Activated naive CD4-positive, alpha-beta T cell treated with anti-CD3 and anti-CD28 coated beads, Interleukin-2, amount 50 U/mL, for 16 hours (primary cell): ENCODE measurements at regions not wholly inside any gene's neighbourhood (a gene's known extent, or its start where the extent isn't known, plus 50 kb on each side); places are given as distances from the start of the nearest gene placed in this dataset.

Experiments
- DNase-seq: peaks from one replicate; pipeline ENCODE4 v3.0.0-alpha.2; 2020

- DNase-seq = no peak
Measured at GRCh38 chr9:88696501-88696900, 161.5 kb downstream of the NXNL2 start.

DNA sequence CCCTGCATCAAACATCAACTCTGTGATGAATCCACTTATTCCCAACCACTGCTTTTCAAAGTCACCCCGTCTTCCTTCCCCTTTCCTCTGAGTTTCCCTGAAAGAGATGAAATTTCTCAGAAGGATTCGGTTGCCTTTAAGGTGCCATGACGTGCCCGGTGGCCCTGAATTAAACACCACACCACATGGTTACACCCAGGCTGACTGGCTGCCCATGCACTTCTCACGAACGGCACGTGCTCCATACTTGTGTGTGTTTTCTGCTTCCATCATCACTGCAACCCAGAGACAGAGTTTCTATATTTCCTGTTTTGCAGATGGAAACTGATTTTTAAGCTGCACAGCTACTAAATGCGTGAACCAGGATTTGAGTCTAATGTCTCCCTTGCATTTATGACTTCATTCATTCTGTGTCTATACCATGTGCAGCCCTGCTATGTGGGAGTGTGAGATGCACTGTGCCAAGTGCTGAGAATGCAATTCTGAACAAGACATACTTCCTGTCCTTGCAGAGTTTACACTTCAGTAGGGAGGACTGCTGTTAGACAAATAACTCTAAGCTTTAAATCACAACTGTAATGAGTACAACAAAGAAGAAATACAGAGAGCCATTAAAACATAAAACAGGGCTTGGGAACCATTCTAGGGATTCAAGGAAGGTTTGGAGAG, 162.9 kb downstream of the NXNL2 start:
- DNase-seq = no peak

- DNase-seq = no peak
Measured at GRCh38 chr9:88702985-88703384, 168.0 kb downstream of the NXNL2 start.

- no peak for DNase-seq
Measured at GRCh38 chr9:88706193-88707113, 171.5 kb downstream of the NXNL2 start.

- no peak for DNase-seq
Measured at GRCh38 chr9:88710449-88710848, 175.5 kb downstream of the NXNL2 start.

- DNase-seq = no peak
Measured at GRCh38 chr9:88711719-88712118, 176.7 kb downstream of the NXNL2 start.

DNA sequence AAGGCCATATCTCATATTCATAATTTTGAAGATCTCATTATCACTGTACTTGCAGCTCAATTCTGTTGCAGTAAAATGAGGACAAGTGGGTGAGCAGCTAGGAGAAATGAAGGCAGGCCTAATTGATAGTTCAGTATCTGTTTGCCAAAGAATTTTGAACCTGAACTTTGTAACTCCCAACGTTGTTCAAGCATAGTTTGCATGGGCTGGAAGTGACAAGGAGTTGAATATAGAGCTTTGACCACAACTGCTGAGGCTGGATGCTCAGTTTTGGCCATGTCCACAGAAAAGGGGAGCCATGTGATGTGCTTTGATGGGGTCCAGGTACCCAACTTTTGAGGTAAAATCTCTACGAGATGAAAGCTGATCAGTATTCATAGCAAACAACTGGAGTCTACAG, 177.5 kb downstream of the NXNL2 start:
- DNase-seq = no peak

GRCh38 chr9:88713010-88713409, 178.0 kb downstream of the NXNL2 start:
- DNase-seq = no peak

GRCh38 chr9:88716596-88717290, 181.8 kb downstream of the NXNL2 start:
- no peak for DNase-seq

DNA sequence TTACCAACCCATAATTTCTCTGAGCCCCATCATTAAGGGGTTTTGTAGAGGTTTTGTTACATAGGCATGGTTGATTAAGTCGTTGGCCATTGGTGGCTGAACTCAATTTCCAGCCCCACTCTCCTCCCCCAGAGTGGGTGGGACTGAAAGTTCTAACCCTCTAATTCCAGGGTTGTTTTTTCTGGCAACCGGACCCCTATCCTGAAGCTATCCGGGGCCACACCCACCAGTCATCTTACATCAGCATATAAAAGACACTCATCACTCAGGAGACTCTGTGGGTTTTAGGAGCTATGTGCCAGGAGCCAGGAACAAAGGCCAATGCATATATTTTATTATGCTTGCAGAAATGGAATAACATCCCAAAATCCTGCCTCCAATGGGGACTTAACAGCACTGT, 186.0 kb downstream of the NXNL2 start:
- DNase-seq = no peak

DNA sequence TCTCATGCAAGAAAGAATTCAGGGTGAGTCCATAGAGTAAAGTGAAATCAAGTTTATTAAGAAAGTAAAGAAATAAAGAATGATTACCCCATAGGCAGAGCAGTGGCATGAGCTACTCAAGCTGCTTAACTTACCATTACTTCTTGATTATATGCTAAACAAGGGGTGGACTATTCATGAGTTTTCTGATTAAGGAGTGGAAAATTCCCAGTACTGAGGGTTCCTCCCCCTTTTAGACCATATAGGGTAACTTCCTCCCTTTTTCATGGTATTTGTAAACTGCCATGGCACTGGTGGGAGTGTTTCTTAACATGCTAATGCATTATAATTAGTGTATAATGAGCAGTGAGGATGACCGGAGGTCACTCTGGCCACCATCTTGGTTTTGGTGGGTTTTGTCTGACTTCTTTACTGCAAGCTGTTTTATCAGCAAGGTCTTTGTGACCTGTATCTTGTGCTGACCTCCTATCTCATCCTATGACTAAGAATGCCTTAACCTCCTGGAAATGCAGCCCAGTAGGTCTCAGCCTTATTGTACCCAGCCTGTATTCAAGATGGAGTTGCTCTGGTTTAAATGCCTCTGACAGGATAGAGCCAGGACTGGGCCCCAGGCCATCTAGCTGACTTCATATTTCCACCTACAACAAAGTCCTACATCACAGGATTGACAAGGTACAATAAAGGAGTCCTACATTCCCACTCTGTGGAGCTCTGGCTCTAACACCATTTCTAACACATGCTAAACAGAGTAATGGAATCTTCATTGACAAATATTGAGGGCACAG, 186.7 kb downstream of the NXNL2 start:
- no peak for DNase-seq

DNA sequence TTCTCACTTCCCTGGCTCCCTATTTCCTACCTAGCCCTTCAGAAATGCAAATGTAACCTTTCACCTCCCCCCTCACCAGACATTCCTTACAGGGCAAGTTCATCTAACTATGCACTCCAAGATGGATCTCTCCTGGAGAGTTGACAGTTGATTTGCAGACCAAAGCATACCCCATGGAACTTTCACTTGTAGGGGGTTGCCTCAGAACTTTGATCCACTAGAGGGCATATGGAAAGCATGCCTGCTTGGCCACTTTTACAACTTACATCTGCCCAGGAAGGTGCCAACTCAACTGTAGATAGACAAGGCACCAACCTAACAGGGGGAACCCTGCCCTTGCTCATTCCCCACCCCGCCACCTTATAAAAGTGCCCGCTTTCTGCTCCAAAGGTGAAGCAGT, 187.8 kb downstream of the NXNL2 start:
- DNase-seq = no peak

DNA sequence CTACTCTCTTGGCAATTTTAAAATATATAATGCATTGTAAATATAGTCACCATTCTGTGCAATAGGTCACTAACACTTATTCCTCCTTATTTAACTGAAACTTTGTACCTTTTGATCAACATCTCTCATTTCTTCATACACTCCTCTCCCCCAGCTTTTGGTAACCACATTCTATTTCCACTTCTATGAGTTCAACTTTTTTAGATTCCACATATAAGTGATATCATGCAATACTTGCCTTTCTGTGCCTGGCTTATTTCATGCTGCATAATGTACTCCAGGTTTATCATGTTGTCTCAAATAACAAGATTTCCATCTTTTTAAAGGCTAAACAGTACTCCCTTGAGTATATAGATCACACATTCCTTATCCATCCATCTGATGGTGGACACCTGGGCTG, 188.8 kb downstream of the NXNL2 start:
- no peak for DNase-seq

DNA sequence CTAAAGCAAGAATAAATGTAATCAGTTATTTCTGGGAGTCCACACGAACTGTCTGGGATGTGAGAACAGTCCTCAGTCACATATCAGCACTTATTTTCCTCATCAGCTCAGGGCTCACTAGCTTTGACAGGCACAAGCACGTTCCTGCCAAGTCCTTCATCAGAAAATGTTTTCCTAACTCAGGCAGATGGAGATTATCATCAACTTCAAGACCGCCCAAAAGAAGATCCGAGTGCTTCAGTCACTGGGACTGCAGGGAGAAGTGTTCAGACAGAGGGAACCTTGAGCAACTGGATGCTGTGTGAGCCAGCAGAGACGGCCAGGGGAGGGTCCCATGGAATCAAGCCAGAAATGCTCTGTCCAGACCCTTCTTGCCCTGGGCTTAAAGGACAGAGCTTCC, 189.4 kb downstream of the NXNL2 start:
- DNase-seq = no peak

- DNase-seq = no peak
Measured at GRCh38 chr9:88725300-88726019, 190.5 kb downstream of the NXNL2 start.

GRCh38 chr9:88726803-88727202, 191.8 kb downstream of the NXNL2 start:
- DNase-seq = no peak

- no peak for DNase-seq
Measured at GRCh38 chr9:88730780-88731179, 195.8 kb downstream of the NXNL2 start.

- DNase-seq = no peak
Measured at GRCh38 chr9:88732128-88732527, 197.2 kb downstream of the NXNL2 start.

DNA sequence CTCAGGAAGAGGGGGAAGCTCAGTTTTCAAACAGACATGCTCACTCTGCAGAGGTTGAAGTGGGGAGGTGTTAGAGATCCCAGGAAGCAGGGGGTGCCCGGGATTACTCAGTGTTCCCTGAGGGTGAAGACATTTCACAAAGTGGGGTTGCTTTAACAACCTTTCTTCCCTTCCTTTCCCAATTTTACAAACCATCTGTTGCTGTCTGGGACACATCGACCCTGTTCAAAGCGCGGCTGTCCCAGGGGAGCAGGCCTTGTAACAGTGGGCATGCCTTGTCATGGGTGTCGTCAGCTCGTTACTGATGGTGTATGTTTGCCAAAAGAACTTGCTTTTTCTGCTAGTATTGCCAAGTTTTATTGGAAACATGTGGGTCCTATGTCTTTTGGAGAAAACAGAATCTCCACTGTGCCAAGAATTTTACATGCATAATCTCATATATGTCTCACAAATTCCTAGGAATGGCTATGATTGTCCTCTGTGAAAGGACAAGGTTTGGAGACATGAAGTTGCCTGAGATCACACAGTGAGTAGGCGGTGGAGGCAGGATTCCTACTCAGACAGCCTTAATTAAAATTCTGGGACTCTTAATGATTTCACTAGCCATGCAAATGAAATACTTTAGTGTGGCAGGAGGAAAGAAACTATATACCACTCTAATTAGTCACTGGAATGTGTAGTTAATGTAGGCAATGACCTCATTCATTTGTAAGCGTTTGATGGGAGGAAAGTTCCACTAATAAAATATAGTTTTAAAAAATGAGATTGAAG, 198.9 kb downstream of the NXNL2 start:
- DNase-seq = no peak

- no peak for DNase-seq
Measured at GRCh38 chr9:88734527-88734926, 199.5 kb downstream of the NXNL2 start.

GRCh38 chr9:88736136-88736637, 201.2 kb downstream of the NXNL2 start:
- no peak for DNase-seq
